ENCODE measurements at regions not wholly inside any gene's neighbourhood (a gene's known extent, or its start where the extent isn't known, plus 50 kb on each side); places are given as distances from the start of the nearest gene placed in this dataset.

DNA sequence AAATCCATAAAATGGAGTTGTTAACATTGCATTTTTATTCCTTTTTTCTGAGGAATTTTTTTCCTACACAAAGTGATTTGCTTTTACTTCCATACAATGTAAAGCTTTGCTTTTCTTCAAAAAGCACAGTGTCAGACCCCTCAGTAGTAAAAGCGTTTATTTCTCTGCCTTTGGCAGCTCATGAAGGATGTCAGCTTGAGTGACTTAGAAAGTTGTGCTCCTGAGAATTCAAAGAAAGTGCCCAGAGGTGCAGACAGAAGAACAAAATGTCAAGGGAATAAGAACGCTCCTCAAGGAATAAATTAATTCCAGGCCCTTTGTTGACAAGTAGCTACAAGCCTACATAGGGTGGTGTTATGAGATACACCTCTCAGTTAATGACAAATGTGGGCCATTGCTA is 369.3 kb upstream of the ADARB2 start:
- TF ChIP-seq, protein P1, sequence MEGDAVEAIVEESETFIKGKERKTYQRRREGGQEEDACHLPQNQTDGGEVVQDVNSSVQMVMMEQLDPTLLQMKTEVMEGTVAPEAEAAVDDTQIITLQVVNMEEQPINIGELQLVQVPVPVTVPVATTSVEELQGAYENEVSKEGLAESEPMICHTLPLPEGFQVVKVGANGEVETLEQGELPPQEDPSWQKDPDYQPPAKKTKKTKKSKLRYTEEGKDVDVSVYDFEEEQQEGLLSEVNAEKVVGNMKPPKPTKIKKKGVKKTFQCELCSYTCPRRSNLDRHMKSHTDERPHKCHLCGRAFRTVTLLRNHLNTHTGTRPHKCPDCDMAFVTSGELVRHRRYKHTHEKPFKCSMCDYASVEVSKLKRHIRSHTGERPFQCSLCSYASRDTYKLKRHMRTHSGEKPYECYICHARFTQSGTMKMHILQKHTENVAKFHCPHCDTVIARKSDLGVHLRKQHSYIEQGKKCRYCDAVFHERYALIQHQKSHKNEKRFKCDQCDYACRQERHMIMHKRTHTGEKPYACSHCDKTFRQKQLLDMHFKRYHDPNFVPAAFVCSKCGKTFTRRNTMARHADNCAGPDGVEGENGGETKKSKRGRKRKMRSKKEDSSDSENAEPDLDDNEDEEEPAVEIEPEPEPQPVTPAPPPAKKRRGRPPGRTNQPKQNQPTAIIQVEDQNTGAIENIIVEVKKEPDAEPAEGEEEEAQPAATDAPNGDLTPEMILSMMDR (IDR thresholded peaks at IDR 0.05; ENCODE audit: borderline replicate concordance, extremely low read depth, low read length, poor library complexity, severe bottlenecking) = no peak
- TF ChIP-seq EZH2 (IDR thresholded peaks at IDR 0.05; ENCODE audit: borderline replicate concordance, low read depth, low read length, severe bottlenecking) = no peak

All from DND-41 (cell line).